ENCODE measurements at regions not wholly inside any gene's neighbourhood (a gene's known extent, or its start where the extent isn't known, plus 50 kb on each side); places are given as distances from the start of the nearest gene placed in this dataset.
"Not testable (repeated sequence)": the region's sequence is repeated elsewhere in the genome, so short reads cannot be mapped to it uniquely, and the experiment has no call there.

- no peak for DNase-seq
Observed at GRCh38 chr20:52098186-52098585, 93.4 kb downstream of the ZFP64 start.

- DNase-seq, result no peak
Observed at GRCh38 chr20:52096117-52096516, 95.5 kb downstream of the ZFP64 start.

- no peak for DNase-seq
Observed at GRCh38 chr20:52094693-52095092, 96.9 kb downstream of the ZFP64 start.

- no peak for DNase-seq
Observed at GRCh38 chr20:52093575-52093974, 98.0 kb downstream of the ZFP64 start.

GRCh38 chr20:52090035-52090434 lies 101.5 kb downstream of the ZFP64 start:
- DNase-seq, result no peak

GRCh38 chr20:52087471-52087870 lies 104.1 kb downstream of the ZFP64 start:
- DNase-seq, result no peak

GRCh38 chr20:52086878-52087277 lies 104.7 kb downstream of the ZFP64 start:
- no peak for DNase-seq

GRCh38 chr20:52084727-52085126 lies 106.9 kb downstream of the ZFP64 start:
- DNase-seq, result no peak

- DNase-seq, result peak in 6 of 14 donors; percentile 1 to 29 (median 12)
Observed at GRCh38 chr20:52083627-52084232, 107.8 kb downstream of the ZFP64 start.

GRCh38 chr20:52082612-52083011 lies 109.0 kb downstream of the ZFP64 start:
- DNase-seq, result no peak

- DNase-seq, result no peak
Observed at GRCh38 chr20:52081791-52082190, 109.8 kb downstream of the ZFP64 start.

GRCh38 chr20:52081066-52081465 lies 110.5 kb downstream of the ZFP64 start:
- no peak for DNase-seq

GRCh38 chr20:52078289-52078688 lies 113.3 kb downstream of the ZFP64 start:
- DNase-seq, result no peak

GRCh38 chr20:52076164-52076563 lies 115.4 kb downstream of the ZFP64 start:
- DNase-seq, result no peak

- DNase-seq, result no peak
Observed at GRCh38 chr20:52075400-52075799, 116.2 kb downstream of the ZFP64 start.

GRCh38 chr20:52071136-52071535 lies 120.4 kb downstream of the ZFP64 start:
- DNase-seq, result no peak

GRCh38 chr20:52064931-52065330 lies 126.6 kb downstream of the ZFP64 start:
- no peak for DNase-seq

- DNase-seq, result no peak
Observed at GRCh38 chr20:52062452-52063209, 128.9 kb downstream of the ZFP64 start.

- DNase-seq, result no peak
Observed at GRCh38 chr20:52060794-52061714, 130.5 kb downstream of the ZFP64 start.

GRCh38 chr20:52057133-52057532 lies 134.4 kb downstream of the ZFP64 start:
- not testable (repeated sequence) for DNase-seq

- DNase-seq, result no peak
Observed at GRCh38 chr20:52056203-52057062, 135.1 kb downstream of the ZFP64 start.

GRCh38 chr20:52054123-52054522 lies 137.5 kb downstream of the ZFP64 start:
- no peak for DNase-seq
